WTC11 (cell line): ENCODE measurements at regions not wholly inside any gene's neighbourhood (a gene's known extent, or its start where the extent isn't known, plus 50 kb on each side); places are given as distances from the start of the nearest gene placed in this dataset.

ENCODE experiments used
- ATAC-seq: fragments of 200-7000 bp; cut with Tn5 transposase; 2 replicates; pipeline ENCODE4 v1.10.0; 2021; ENCODE audit warnings: mild to moderate bottlenecking, moderate library complexity
- CTCF ChIA-PET: fragments of 300-600 bp; sonication (Branson Sonifier 250); formaldehyde crosslinking; loops from one replicate; lab custom pipeline; 2021; ENCODE audit warnings: antibody characterized with exemption; lab: Charles Lee
- POLR2A ChIA-PET: fragments of 350-600 bp; sonication (Branson Sonifier 250); formaldehyde crosslinking; loops from one replicate; lab custom pipeline; 2021; ENCODE audit warnings: antibody characterized with exemption; lab: Charles Lee
- DNase-seq: peaks from one replicate; pipeline ENCODE4 v3.0.0; 2021; ENCODE audit warnings: low spot score
- H3K27ac Mint-ChIP-seq: 2 replicates; pipeline ENCODE4 v1.8.0; 2021; ENCODE audit warnings: mixed read lengths
- H3K27me3 Mint-ChIP-seq: 2 replicates; pipeline ENCODE4 v1.8.0; 2021; ENCODE audit warnings: low read depth, mild to moderate bottlenecking, moderate library complexity, mixed read lengths
- H3K36me3 Mint-ChIP-seq: 2 replicates; pipeline ENCODE4 v1.8.0; 2021; ENCODE audit warnings: mixed read lengths
- H3K4me1 Mint-ChIP-seq: 2 replicates; pipeline ENCODE4 v1.8.0; 2022; ENCODE audit warnings: mixed read lengths
- H3K4me3 Mint-ChIP-seq: 2 replicates; pipeline ENCODE4 v1.8.0; 2021; ENCODE audit warnings: mild to moderate bottlenecking, moderate library complexity, mixed read lengths
- H3K9me3 Mint-ChIP-seq: 2 replicates; pipeline ENCODE4 v1.8.0; 2021; ENCODE audit warnings: mixed read lengths
- AFF4 ChIP-seq: sonication (generic); formaldehyde crosslinking; IDR thresholded peaks from 2 replicates; pipeline ENCODE4 v1.8.1; 2023; ENCODE audit warnings: mild to moderate bottlenecking, missing genetic modification reagents, borderline replicate concordance
- EMX1 ChIP-seq: fragments of 250-450 bp; sonication (Bioruptor Pico); IDR thresholded peaks from 2 replicates; pipeline ENCODE4 v1.8.0; 2021; ENCODE audit warnings: mild to moderate bottlenecking
- FOXP1 ChIP-seq: sonication (generic); formaldehyde crosslinking; IDR thresholded peaks from 2 replicates; pipeline ENCODE4 v1.8.0; 2022; ENCODE audit warnings: missing genetic modification reagents, mild to moderate bottlenecking, moderate library complexity, borderline replicate concordance
- GRHL2 ChIP-seq: fragments of 250-450 bp; sonication (Bioruptor Pico); IDR thresholded peaks from 2 replicates; pipeline ENCODE4 v1.8.0; 2022; ENCODE audit warnings: mild to moderate bottlenecking, moderate library complexity; ENCODE audit not compliant: insufficient replicate concordance, severe bottlenecking
- NFYB ChIP-seq: sonication (generic); formaldehyde crosslinking; conservative IDR thresholded peaks from 2 replicates; pipeline ENCODE4 v1.8.0; 2022; ENCODE audit warnings: low read depth, missing genetic modification reagents
- NR2C2 ChIP-seq: sonication (generic); formaldehyde crosslinking; IDR thresholded peaks from 2 replicates; pipeline ENCODE4 v1.8.0; 2022; ENCODE audit warnings: mild to moderate bottlenecking, missing genetic modification reagents
- OVOL2 ChIP-seq: fragments of 250-450 bp; sonication (Bioruptor Pico); IDR thresholded peaks from 2 replicates; pipeline ENCODE4 v1.9.0; 2021; ENCODE audit warnings: mild to moderate bottlenecking, borderline replicate concordance
- RELA ChIP-seq: sonication (generic); formaldehyde crosslinking; IDR thresholded peaks from 2 replicates; pipeline ENCODE4 v1.8.1; 2022; ENCODE audit warnings: missing genetic modification reagents, mild to moderate bottlenecking, borderline replicate concordance
- SOX15 ChIP-seq: fragments of 250-450 bp; sonication (Bioruptor Pico); IDR thresholded peaks from 2 replicates; pipeline ENCODE4 v1.9.0; 2021; ENCODE audit warnings: mild to moderate bottlenecking
- TEAD1 ChIP-seq: sonication (generic); formaldehyde crosslinking; IDR thresholded peaks from 2 replicates; pipeline ENCODE4 v1.8.0; 2022; ENCODE audit warnings: mild to moderate bottlenecking, missing genetic modification reagents
- USF1 ChIP-seq: sonication (generic); formaldehyde crosslinking; IDR thresholded peaks from 2 replicates; pipeline ENCODE4 v1.8.0; 2022; ENCODE audit warnings: mild to moderate bottlenecking, missing genetic modification reagents
- ZNF416 ChIP-seq: fragments of 250-450 bp; sonication (Bioruptor Pico); IDR thresholded peaks from 2 replicates; pipeline ENCODE4 v1.9.0; 2021; ENCODE audit warnings: mild to moderate bottlenecking, inconsistent platforms
- ZNF512 ChIP-seq: sonication (generic); formaldehyde crosslinking; IDR thresholded peaks from 2 replicates; pipeline ENCODE4 v1.8.1; 2022; ENCODE audit warnings: missing genetic modification reagents, borderline replicate concordance
- TF ChIP-seq, protein P1 (sequence below): sonication (generic); formaldehyde crosslinking; IDR thresholded peaks from 2 replicates; pipeline ENCODE4 v1.8.0; 2022; ENCODE audit warnings: mild to moderate bottlenecking, missing genetic modification reagents
- TF ChIP-seq, protein P2 (sequence below): sonication (generic); formaldehyde crosslinking; IDR thresholded peaks from 2 replicates; pipeline ENCODE4 v1.8.1; 2022; ENCODE audit warnings: low read depth, mild to moderate bottlenecking, moderate library complexity, missing genetic modification reagents, borderline replicate concordance
- TF ChIP-seq, protein P3 (sequence below): sonication (generic); formaldehyde crosslinking; IDR thresholded peaks from 2 replicates; pipeline ENCODE4 v1.8.1; 2023; ENCODE audit warnings: mild to moderate bottlenecking, missing genetic modification reagents

DNA sequence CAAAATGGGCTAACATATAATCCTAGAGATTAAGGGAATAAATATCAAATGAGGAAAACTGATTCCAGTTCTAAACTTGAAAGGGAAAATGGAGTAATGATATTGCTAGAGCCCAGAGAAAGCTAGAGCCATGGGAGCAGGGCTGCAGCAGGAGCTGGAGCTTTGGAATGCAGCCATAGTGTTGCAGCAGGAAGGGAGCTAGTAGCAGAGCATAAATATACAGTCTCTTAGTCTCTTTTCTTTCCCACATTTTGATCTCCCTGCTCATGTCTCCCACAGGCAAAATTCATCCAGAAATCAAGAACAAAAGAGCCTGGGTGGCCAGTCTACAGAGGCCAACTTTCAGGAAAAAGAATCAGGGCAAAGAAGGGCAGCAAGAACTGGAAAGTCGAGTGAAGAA is 253.7 kb downstream of the ATXN7L3B start:
- DNase-seq (no peak), ATAC-seq (peak; percentile 86)
- ChIA-PET CTCF (interaction anchor here (3.7 kb wide), 1 partner anchor 12 kb away, joined by 19 read pairs; no protein-coding TSS in a partner anchor), POLR2A (no interaction called here)
- Mint-ChIP-seq H3K9me3 (no peaks in the 10 kb centered on the region), H3K4me3 (no peak overlapping the region), H3K36me3 (no peaks in the 10 kb centered on the region), H3K27me3 (no peaks in the 10 kb centered on the region), H3K27ac (peak overlapping the region; percentile 78; the same call in 1 of the 2 replicates), H3K4me1 (peaks cover 15% of the 10 kb centered on the region)
- TF ChIP-seq FOXP1 (CRISPR knock-in tag), result no peak
- TF ChIP-seq, protein P1, sequence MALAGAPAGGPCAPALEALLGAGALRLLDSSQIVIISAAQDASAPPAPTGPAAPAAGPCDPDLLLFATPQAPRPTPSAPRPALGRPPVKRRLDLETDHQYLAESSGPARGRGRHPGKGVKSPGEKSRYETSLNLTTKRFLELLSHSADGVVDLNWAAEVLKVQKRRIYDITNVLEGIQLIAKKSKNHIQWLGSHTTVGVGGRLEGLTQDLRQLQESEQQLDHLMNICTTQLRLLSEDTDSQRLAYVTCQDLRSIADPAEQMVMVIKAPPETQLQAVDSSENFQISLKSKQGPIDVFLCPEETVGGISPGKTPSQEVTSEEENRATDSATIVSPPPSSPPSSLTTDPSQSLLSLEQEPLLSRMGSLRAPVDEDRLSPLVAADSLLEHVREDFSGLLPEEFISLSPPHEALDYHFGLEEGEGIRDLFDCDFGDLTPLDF (CRISPR knock-in tag), result no peak
- TF ChIP-seq NR2C2 (CRISPR knock-in tag), result no peak
- TF ChIP-seq SOX15 (CRISPR knock-in tag), result no peak
- no peak for TF ChIP-seq ZNF512 (CRISPR knock-in tag)

DNA sequence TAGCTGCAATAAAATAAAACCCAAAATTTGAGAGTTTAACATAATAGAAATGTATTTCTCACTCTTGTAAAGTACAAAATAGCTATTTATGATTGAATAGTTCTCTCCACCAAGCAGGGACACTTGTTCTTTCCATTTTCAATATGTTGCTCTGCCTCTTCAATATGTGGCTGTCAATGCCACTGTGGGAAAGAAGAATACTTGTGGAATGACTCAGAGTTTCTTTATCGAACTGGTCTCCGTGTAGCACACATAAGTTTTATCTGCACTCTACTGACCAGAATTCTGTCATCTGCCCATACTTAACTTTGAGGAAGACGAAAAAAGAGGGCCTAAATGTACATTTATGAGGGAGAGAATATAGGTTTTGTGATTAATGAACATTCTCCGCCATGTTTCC is 256.9 kb downstream of the ATXN7L3B start:
- Mint-ChIP-seq H3K27ac (no peak overlapping the region), H3K27me3 (no peaks in the 10 kb centered on the region), H3K4me1 (peaks cover 7% of the 10 kb centered on the region), H3K36me3 (no peaks in the 10 kb centered on the region), H3K9me3 (no peaks in the 10 kb centered on the region), H3K4me3 (no peak overlapping the region)
- no peak for DNase-seq
- TF ChIP-seq, protein P2, sequence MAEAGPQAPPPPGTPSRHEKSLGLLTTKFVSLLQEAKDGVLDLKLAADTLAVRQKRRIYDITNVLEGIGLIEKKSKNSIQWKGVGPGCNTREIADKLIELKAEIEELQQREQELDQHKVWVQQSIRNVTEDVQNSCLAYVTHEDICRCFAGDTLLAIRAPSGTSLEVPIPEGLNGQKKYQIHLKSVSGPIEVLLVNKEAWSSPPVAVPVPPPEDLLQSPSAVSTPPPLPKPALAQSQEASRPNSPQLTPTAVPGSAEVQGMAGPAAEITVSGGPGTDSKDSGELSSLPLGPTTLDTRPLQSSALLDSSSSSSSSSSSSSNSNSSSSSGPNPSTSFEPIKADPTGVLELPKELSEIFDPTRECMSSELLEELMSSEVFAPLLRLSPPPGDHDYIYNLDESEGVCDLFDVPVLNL (CRISPR knock-in tag), result no peak
- CTCF ChIA-PET, result interaction anchor here (3.7 kb wide), 1 partner anchor 9 kb away, joined by 19 read pairs; no protein-coding TSS in a partner anchor
- POLR2A ChIA-PET, result no interaction called here
- no peak for ATAC-seq

GRCh38 chr12:74801625-74802024 is 264.0 kb downstream of the ATXN7L3B start:
- no peak for DNase-seq
- ChIA-PET POLR2A (no interaction called here), CTCF (no interaction called here)
- Mint-ChIP-seq H3K27ac (no peak overlapping the region), H3K27me3 (peaks cover 3% of the 10 kb centered on the region; the same call in 1 of the 2 replicates), H3K36me3 (no peaks in the 10 kb centered on the region), H3K4me1 (no peaks in the 10 kb centered on the region), H3K9me3 (no peaks in the 10 kb centered on the region), H3K4me3 (no peak overlapping the region)
- no peak for ATAC-seq
- TF ChIP-seq, protein P2 (CRISPR knock-in tag), result no peak
- TF ChIP-seq NFYB (CRISPR knock-in tag) (no peak), AFF4 (CRISPR knock-in tag) (no peak), GRHL2 (no peak), TEAD1 (no peak), SOX15 (CRISPR knock-in tag) (no peak), EMX1 (no peak), USF1 (no peak), ZNF416 (CRISPR knock-in tag) (no peak), OVOL2 (CRISPR knock-in tag) (no peak), RELA (no peak)
- TF ChIP-seq, protein P3, sequence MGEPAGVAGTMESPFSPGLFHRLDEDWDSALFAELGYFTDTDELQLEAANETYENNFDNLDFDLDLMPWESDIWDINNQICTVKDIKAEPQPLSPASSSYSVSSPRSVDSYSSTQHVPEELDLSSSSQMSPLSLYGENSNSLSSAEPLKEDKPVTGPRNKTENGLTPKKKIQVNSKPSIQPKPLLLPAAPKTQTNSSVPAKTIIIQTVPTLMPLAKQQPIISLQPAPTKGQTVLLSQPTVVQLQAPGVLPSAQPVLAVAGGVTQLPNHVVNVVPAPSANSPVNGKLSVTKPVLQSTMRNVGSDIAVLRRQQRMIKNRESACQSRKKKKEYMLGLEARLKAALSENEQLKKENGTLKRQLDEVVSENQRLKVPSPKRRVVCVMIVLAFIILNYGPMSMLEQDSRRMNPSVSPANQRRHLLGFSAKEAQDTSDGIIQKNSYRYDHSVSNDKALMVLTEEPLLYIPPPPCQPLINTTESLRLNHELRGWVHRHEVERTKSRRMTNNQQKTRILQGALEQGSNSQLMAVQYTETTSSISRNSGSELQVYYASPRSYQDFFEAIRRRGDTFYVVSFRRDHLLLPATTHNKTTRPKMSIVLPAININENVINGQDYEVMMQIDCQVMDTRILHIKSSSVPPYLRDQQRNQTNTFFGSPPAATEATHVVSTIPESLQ (CRISPR knock-in tag), result no peak
